ENCODE measurements at regions not wholly inside any gene's neighbourhood (a gene's known extent, or its start where the extent isn't known, plus 50 kb on each side); places are given as distances from the start of the nearest gene placed in this dataset.
"Not testable (repeated sequence)": the region's sequence is repeated elsewhere in the genome, so short reads cannot be mapped to it uniquely, and the experiment has no call there.

DNA sequence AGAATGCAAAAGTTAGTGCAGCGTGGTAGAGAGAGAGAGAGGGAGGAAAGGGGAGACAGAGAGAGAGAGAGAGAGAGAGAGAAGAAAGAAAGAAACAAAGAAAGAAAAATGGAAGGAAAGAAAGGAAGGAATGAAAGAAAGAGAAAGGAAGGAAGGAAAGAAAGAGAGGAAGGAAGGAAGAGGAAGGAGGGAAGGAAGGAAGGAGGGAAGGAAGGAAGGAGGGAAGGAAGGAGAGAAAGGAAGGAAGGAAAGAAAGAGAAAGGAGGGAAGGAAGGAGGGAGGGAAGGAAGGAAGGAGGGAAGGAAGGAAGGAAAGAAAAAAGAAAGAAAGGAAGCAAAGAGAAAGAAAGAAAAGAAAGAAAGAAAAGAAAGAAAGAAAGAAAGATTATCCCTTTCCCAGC, 209.8 kb upstream of the MYO3A start:
- no peak for DNase-seq

DNA sequence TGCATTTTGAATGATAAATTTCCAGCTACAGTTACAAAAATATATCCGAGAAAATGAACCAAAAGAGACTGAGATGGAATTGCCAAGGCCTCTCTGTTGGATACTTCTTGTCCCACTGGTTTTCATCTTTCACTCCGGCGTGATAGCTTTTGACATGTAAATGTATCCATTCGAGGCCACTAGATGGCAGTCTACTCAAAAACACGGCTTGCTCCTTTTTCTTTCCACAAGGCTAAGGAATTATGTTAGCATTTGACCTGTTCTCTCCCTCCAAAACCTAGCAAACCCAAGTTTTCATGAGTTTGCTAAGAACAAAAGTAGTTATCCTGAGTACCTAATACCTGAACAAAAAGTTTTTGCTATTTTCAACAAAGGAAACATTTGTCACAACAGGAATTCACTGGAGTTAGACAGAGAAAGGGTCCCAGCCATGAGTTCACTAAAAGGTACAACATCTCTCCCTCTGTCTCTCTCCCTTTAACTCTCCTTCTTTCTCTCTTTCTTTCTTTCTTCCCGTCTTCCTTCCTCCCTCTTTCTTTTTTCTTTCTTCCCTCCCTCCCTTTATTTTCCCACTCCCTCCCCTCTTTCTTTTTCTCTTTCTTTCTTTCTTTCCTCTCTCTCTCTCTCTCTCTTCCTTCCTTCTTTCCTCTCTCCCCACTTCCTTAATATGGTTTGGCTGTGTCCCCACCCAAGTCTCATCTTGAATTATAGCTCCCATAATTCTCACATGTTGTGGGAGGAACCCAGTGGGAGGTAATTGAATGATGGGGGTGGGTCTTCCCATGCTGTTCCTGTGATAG, 207.9 kb upstream of the MYO3A start:
- DNase-seq, result no peak

DNA sequence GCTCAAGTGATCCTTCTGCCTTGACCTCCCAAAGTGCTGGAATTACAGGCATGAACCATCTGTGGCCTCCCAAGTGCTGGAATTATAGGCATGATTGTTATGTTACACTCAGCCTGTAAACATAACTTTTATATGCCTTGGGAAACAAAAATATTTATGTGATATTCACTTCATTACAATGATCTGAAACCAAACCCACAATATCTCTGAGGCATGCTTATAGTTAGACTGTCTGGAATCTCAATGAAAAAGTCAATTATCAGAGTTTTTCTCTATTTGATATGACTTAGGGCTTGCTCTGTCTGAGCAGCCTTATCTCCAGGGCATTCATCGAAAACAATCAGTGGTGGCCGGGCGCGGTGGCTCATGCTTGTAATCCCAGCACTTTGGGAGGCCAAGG, 195.3 kb upstream of the MYO3A start:
- no peak for DNase-seq

DNA sequence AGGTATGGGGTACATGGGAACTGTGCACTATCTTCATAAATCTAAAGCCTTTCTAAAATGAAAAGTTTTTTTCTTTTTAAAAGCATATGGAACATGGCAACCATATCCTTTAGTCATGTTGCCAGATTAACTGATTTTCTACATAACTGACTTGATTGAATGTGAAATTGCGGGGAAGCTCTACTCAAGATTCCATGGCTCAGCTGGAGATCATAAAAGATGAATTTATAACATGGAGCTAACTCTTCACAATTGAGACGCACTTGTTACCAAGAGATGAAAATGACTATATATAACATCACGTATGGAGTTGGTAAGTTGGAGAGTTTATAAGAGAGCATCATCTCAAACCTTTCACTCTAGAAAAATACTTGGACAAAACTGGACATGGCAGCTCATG, 190.2 kb upstream of the MYO3A start:
- no peak for DNase-seq

DNA sequence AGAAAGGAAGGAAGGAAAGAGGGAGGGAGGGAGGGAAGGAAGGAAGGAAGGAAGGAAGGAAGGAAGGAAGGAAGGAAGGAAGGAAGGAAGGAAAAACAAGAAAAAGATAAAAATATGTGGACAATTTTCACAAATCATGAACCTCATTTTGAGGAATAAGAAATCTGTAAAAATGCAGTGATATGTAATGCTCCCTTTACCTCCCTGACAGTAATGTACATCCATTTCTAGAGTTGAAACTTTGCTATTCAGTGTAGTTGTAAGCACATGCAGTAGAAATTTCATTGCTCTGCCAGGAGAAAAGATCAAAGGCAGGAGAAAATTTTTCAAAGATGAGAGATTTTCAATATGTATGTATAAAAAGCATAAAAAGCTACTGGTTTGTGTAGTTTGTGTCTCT, 189.5 kb upstream of the MYO3A start:
- no peak for DNase-seq

DNA sequence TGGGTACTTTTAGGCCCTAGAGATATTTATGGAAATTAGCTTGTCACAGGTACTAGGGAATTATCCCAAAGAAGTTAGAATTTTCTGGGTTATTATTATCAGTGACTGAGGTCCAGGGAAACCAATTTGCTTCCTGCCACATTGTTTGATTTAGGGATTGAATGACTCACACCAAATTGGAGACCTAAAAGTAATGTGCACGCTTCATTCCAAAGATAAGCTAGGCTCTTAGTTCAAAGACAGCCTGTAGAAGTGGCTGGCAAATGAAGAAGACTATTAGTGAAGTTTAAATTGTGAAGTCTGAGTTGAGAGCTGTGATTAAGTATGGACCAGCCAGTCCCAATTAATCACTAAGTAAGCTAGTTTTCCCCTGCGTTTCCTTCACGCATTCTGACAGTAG, 188.1 kb upstream of the MYO3A start:
- DNase-seq, result no peak

DNA sequence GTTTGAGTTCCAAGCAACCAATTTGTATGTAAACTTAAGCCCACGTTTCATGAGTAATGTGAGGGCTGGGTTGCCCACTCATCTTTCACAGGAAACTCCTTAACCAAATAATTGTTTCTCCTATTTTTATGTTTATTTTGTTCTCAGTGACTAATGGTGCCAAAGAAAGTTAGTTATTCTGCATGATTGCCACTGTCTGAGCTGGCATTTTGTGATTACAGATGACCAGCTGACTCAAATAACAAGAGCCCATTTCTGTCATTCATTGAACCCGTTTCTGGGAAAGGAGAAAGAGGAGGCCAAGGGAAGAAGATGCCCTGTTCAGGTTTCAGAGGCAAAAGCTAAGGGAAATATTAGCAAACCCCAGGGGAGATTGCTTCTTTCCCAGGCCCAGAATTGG, 186.9 kb upstream of the MYO3A start:
- no peak for DNase-seq

DNA sequence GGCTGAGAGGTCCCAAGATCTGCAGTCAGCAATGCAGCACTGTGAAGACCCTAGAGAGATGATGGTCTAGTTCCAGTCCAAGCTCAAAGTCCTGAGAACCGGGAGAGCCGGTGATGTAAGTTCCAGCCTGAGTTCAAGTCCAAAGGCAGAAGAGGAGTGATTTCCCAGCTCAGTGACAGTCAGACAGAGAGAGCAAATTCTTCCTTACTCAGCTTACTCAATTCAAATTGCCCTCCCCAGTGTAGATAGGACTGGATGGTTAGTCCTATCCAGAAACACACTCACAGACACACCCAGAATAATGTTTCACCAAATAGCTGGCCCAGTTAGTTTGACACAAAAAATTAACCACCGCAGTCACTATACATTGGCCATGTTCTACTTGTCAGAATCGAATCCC, 185.5 kb upstream of the MYO3A start:
- no peak for DNase-seq

DNA sequence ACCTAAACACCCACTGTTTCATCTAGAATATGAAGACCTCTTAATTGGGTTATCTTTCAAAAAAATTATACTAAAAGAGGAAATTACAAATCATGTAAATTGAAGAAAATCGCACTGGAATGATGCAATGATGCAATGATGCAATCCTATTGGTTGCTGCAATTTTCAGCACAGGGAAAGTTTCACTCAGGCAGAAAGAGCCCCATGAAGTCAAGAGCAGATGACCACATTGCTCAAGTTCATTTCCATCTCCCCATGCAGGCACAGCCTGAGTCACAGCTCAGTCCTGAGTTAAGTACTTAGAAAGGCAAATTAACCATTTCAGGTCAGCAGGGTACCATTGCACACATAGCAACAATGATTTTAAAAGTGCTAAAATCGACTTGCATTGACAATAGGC, 180.3 kb upstream of the MYO3A start:
- no peak for DNase-seq

DNA sequence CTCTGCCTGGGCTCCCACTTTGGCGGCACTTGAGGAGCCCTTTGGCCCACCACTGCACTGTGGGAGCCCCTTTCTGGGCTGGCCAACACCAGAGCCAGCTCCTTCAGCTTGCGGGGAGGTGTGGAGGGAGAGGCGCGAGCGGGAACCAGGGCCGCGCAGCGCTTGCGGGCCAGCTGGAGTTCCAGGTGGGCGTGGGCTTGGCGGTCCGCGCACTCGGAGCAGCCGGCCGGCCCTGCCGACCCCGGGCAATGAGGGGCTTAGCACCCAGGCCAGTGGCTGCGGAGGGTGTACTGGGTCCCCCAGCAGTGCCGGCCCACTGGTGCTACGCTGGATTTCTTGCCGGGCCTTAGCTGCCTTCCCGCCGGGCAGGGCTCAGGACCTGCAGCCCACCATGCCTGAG, 178.2 kb upstream of the MYO3A start:
- not testable (repeated sequence) for DNase-seq

DNA sequence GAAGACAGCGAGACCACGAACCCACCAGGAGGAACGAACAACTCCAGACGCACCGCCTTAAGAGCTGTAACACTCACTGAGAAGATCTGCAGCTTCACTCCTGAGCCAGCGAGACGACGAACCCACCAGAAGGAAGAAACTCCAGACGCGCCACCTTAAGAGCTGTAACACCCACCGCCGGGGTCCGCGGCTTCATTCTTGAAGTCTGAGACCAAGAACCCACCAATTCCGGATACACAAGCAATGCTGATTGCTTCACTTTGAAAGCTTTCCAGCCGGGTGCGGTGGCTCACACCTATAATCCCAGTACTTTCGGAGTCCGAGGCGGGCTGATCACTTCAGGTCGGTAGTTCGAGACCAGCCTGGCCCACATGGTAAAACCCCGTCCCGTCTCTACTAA, 177.2 kb upstream of the MYO3A start:
- DNase-seq, result no peak

DNA sequence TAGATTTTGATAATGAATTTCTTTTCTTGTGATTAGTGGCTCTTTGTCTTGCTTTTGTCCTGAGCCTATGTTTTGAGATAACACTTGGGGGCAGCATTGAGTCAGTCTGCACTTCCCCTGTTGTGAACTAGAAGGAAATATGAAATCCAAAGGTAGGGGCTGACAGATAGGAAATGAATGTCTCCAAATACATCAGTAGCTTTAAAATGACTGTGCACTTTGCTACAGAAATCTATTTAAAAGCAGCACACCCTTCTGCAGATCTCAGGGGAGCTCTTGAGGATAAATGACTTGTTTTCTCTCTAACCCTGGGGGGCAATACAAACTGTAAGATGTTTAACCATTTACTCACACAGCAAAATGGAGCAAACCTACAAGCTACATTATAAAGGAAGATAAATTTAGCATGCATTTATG, 176.0 kb upstream of the MYO3A start:
- DNase-seq, result peak in 1 of 2 donors; percentile 1

DNA sequence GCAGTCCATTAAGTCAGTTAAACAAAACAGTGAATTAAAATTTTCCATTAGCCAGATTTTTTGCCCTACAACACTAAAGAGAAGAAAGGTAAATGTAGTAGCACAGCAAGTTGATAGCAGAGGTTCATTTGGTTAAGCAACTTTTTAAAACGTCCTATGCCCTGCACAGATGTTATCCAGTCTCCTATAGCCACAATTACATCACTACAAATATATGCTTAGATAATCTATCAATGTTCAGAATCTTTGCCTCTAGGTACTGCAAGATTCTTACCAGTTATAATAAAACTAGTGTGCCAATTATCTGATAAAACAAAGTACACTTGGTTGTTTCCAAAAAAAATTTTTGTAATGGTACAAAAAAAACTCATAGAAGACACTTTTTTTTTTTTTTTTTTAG, 175.5 kb upstream of the MYO3A start:
- no peak for DNase-seq

DNA sequence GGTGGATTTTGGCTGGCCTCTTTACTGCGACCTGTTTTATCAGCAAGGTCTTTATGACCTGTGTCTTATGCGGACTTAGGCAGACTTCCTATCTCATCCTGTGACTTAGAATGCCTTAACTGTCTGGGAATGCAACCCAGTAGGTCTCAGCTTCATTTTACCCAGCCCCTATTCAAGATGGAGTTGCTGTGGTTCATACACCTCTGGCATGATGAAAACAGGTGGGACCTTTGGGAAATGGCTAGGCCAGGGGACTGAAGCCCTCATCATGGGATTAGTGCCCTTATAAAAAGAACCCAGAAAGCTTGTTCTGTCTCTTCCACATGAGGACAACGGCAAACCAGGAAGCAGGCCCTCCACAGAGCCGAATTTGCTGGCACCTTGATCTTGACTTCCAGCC, 172.1 kb upstream of the MYO3A start:
- DNase-seq, result no peak

DNA sequence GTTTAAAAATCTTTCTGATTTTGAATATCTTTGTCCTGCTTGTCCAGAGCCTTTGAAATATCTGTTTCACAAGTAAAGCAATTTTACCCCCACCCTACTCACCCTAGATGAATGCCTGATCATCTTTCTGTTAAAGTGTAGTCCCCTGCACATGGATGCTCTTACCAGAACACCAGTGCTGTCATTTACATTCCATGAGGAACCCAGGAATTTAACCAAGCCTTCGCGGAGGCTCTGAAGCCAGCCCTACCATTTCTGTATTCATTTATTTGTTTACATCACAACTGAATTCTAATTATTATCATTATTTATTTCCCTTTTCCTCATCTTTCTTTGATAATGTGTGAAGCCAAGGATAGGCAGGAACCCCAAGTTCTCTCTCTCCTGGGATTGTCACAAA, 167.8 kb upstream of the MYO3A start:
- DNase-seq, result no peak

DNA sequence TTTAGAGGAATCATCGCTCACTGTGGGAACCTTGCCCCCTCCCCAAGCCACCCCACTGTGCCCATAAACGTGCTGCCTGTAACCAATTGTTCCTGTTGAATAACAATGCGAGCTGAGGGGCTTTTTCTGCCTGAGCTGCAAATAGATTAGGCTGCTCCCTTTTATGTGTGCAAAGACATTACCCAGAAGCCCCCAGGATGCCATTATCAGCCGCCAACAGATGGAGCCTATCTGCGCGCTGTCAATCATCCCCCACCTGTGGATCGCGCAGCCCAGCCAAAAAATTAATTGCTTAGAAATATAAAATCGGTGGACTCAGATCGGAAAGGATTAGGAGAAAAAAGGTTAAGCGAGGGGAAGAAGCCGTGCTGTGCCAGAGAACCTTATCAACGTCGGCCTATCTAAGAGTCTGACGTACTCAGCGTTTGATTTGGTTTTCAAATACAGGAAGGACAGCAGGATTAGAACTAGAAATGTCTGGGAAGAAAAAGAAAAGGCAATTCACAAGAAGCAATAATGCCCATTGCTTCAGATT, 167.3 kb upstream of the MYO3A start:
- DNase-seq, result no peak

DNA sequence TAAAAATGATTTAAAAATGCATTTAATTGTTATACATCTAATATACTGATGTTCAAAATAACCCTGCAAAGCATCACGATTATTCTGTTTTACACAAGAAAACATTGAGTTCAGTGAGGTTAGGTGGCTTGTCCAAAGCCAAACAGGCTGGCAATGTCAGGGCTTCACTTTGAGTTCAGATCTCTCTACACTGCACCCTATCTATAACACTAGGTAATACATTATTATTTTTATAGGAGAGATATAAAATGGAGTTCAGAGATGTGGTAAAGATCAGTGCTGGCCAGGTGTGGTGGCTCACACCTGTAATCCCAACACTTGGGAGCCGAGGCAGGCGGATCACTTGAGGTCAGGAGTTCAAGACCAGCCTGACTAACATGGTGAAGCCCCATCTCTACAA, 165.9 kb upstream of the MYO3A start:
- no peak for DNase-seq

DNA sequence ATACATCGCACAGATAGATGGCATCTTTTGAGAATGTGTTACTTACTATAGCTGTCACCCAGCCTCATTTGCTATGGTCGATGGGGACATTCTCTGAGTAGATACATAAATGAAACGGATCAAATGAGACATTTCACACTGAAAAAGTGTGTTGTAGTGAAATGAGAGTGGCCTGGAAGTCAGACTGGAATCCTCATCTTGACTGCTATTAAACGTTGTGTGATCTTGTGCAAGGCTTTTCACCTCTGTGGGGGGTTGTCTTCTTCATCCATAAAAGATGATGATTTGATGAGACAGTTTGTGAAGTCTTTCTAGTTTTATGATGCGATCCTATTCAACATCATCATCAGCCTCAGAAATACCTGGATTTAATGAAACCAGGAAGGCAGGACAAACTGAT, 155.4 kb upstream of the MYO3A start:
- no peak for DNase-seq

DNA sequence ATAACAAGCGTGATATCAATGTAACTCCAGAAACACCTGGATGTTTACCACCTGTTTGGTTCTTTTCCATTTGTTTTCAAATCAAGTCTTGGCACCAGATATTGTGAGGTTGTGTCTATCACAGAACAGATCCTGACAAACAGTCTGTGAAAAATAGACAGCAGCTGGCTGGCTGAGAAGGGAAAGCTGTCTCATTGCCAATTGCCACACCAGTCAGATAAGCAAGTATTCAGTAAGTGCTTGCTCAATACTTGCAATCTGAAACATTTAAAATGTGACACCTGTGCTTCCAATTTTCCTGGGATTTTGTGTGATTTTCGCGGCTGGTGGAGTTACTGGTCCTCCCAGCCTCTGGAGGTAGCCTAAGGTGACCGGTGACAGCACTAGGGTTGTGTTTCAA, 147.9 kb upstream of the MYO3A start:
- DNase-seq, result no peak

DNA sequence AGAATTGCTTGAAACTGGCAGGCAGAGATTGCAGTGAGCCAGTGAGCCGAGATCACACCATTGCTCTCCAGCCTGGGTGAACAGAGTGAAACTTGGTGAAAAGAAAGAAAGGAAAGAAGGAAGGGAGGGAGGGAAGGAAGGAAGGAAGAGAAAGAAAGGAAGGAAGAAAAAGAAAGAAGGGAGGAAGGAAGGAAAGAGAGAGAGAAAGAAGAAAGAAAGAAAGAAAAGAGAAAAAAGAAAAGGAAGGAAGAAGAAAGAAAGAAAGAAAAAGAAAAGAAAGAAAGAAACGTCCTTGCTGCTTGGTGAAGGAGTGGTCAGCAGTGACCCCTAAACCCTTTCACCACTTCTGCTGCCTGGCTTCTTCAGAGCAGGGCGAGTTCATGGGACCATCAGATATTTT, 147.1 kb upstream of the MYO3A start:
- DNase-seq, result no peak

DNA sequence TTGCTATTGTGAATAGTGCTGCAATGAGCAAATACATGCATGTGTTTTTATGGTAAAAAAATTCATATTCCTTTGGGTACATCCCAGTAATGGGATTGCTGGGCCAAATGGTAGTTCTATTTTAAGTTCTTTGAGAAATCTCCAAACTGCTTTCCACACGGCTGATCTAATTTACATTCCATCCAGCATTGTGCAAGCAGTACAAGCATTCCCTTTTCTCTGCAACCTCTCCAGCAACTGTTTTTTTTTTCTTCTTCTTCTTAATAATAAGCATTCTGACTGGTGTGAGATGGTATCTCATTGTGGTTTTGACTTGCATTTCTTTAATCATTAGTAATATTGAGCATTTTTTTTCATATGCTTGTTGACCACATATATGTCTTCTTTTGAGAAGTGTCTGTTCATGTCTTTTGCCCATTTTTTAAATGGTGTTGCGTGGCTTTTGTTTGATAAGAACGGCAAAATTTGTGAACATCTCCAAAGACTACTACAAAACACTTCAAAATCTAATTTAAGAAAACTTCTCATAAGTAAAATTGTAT, 136.1 kb upstream of the MYO3A start:
- DNase-seq, result no peak

DNA sequence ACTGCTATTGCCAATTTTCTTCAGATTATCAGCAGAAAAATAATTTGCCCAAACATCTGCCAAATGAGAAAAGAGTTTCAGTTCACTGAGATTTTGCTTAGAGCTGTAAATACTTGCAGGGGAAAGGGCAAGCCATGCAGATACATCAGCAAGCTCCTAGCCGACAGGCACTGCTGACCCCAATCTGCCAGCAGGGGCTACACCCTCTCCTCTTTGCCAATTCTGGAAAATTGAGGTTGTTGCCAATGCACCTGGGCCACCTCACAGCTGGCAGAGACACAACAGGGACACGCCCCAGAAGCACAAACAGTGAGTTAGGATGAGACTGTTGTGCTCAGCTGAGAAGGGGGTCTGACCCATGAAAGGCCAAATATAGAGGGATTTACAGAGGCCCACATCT, 129.5 kb upstream of the MYO3A start:
- DNase-seq, result no peak

DNA sequence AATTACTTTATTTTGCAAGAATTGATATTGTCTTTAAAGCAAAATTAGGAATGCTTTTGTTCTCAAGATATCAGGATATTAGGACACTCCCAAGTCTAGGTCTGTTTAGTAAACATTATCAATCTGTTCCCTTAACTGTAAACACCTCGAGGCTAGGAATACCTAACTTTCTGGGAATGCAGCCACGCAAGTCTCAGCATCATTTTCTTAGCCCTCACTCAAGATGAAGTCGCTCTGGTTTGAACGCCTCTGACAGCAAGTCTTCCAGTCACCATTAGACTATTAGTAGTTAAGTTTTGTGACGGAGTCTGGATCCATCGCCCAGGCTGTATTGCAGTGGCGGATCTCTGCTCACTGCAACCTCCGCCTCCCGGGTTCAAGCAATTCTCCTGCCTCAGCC, 128.0 kb upstream of the MYO3A start:
- DNase-seq, result no peak

DNA sequence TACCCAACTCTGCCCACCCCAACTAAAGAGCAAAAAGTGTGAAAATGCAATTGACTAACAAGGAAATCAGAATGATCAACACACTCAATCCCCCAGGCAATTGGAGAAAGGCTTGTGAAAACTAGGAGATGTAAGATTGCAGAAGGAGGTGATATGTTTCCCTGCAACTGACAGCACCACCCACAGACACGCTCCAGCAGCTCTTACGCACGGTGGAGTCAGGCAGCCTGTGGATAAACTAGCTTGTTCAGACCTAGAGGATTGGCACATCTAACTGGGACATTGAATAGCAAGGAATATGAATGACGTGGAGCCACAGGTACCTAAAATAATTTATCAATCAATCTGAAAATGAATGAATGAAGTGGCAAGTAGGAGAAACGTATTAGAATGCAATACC, 125.7 kb upstream of the MYO3A start:
- no peak for DNase-seq
